ENCODE measurements at regions not wholly inside any gene's neighbourhood (a gene's known extent, or its start where the extent isn't known, plus 50 kb on each side); places are given as distances from the start of the nearest gene placed in this dataset.
"Not testable (repeated sequence)": the region's sequence is repeated elsewhere in the genome, so short reads cannot be mapped to it uniquely, and the experiment has no call there.

DNA sequence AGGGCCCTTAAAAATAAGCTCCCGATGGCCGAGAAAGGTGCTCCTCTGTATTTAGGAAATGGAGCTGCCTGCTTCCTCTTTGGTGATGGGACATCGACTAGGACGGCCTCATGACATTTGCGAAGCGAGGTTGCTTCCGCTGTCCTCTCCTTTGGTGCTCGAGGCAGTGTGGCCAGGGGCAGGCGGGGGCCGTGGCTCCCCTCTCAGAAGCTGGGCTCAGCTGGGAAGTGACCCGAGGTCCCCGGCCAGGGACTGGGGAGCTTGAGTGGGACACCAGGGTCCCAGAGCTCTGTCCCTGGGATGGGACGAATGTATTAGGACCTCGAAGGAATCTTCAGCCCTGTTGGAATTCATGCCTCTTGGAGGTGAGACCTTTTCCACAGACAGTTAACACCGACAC lies 151.1 kb downstream of the CTTN start:
- no peak for DNase-seq (ENCODE audit: low read depth)

DNA sequence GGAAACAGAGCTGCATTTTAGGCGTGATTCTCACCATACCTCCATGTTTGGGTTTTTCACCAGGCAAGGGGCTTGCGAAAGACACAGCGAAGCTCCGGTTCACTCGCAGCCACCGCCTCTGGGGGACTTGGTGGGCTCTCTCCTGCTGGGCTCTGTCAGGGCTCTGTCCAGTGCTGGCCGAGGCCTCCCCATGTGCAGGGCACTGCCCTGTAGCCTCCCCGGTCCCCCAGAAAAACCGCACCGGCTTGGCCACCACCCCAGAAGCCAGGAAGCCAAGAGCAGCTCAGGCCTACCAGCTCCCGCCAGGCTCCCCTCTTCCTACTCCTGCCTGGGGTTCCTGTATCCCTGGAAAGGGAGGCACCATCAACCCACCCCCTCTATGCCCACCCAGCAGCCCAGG lies 151.5 kb downstream of the CTTN start:
- no peak for DNase-seq (ENCODE audit: low read depth)

DNA sequence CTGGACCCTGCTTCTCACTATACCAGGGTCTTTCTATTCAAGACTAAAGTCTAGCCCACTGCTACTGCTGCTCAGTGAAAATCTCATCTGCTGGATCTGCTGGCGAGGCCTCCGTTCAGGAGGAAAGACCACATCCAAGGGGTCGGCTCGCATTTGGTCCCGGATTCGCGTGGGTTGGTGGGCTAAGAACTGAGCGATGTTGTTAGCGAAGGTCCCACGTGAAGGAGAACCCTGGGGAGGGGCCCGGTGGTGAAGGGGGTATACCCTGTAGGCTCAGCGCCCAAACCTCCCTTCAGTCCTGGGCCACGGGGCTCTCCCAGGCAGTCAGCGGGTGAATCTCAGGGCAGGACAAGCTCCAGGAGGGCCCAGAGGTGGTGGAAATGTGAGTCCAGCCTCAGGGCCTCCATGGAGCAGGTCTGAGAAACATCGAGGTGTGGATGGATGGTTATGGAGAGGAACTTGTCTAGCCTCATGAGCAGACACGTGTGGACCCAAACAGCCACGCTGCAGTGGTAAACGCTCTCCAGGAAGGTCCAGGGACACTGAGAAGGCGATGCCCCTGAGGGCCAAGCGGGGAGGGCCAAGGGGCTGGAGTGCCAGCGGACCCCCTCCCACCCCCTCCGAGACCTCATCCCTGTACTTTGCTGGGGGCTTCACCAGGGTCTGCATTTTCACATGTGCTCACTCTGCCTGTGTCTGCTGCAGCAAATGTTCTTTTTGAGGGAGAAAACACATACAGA lies 152.3 kb downstream of the CTTN start:
- DNase-seq (ENCODE audit: low read depth) = no peak

DNA sequence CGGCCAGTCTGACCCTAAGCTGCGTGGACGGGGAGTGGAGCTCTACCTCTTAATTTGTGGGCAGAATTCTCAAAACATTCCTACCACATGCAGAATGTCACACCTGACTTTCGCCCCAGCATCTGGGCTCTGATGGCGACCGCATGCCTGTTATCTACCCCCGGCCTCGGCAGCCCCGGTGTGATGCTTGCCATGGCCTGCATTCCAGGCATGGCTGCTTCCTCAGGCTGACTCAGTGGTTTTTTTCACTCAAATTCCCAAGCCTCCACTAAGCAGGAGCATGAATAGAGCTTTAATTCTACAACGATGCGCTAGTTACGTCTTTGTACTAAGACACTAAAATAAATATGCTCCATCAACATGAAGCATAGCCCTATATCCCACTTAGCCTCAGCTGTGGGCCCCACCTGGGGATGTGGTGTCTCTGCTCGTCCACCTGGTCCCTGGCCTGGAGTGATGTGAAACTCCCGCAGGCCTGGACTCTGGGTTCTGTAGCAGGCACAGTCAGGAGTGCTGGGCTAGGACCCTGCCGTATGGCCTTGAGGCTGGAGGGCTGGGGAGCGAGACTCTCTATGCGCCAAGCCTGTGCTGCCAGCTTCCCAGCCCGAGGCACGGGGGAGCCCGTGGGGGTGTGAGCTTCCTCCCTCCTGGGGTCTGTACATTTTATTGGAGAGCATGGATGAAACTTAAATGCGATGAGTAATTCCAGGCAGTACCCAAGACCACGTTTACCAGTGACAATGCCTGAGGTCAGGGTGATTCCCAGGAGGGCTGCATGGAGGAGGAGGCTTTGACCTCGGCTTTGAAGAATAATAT lies 153.2 kb downstream of the CTTN start:
- no peak for DNase-seq (ENCODE audit: low read depth)

DNA sequence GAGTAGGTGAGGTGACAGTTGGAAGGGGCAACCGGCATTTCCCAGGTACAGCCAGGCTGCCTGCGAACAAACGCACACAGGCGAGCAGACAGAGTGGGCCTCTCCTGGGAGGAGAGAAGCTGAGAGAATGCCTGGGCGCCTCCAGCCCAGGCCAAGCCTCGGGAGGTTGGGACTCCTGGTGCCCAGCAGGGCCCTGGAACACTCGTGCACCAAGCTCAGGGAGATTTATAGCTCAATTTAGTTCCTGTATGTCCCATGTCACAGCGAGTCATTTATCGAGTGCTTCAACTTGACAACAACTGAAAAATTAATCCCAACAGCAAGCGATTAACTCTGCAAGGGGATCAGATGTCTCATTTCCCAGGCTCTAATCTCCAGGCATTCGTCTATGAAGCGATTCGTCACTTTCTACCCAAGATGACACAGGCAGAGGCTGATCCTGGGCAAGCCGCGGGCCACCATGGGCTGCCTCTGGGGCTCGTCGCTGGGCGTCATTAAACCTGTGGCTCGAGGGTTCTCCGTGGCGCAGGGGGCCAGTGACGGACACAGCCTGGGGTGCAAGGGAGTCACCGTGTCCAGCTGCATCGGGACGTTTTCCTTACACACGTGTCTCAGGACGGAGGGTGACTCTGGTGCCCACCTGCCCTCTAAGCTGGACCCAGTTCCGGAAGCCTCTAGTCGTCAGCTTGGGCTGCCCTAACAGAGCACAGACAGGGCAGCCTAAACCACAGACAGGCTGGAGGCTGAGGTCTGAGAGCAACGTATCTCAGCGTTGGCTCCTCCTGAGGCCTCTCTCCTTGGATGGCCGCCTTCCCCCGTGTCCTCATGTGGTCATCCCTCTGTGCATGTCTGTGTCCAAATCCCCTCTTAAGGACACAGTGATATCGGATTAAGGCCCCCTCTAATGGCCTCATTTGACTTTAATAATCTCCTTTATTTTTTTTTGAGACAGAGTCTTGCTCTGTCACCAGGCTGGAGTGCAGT lies 154.1 kb downstream of the CTTN start:
- DNase-seq (ENCODE audit: low read depth) = no peak

DNA sequence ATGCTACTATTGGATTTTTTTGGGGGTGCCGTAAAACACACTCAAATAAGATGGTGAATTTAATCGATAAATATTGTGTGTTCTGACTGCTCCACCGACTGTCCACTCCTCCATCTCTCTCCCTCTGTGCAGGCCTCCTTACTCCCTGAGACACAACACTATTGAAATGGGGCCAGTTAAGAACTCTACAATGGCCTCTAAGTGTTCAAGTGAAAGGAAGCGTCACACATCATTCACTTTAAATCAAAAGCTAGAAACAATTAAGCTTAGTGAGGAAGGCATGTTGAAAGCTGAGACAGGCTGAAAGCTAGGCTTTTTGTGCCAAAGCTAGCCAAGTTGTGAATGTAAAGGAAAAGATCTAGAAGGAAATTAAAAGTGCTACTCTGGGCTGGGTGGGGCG lies 156.7 kb downstream of the CTTN start:
- no peak for DNase-seq (ENCODE audit: low read depth)

DNA sequence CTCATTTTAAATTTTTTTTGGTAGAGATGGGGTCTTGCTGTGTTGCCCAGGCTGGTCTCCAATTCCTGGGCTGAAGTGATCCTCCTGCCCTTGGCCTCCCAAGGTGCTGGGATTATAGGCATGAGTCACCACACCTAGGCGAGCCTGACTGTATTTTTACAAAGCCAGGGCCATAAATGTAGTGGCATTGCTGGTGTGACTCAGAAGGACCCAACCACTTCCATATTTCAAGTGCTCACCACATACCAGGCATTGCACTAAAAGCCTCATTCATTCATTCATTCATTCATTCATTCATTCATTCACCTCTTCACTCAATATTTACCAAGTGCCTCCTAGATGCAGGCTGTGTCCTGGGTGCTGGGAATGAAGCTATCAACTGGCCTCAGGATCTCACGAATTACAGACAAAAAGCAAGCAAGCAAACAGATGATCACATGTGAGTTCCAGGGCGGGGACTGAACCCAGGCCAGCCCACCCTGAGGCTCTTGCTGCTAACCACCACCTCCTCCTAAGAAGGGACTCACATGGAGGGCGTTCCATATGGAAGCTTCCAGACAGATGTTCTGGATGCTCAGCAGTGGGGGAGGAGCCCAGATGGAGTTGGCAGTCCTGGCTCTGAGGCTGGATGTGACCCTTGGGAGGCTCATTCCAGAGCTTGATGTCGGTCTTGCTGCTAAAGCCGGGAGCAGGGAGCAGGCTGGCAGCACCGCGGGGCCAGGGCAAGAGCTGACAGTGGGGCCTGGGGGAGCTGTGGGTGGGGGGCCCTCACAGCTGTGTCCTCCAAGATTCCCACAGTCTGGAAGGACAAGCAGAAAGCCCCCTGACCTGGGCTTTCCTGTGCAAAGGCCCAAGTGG lies 158.8 kb downstream of the CTTN start:
- peak; percentile 51 for DNase-seq (ENCODE audit: low read depth)

DNA sequence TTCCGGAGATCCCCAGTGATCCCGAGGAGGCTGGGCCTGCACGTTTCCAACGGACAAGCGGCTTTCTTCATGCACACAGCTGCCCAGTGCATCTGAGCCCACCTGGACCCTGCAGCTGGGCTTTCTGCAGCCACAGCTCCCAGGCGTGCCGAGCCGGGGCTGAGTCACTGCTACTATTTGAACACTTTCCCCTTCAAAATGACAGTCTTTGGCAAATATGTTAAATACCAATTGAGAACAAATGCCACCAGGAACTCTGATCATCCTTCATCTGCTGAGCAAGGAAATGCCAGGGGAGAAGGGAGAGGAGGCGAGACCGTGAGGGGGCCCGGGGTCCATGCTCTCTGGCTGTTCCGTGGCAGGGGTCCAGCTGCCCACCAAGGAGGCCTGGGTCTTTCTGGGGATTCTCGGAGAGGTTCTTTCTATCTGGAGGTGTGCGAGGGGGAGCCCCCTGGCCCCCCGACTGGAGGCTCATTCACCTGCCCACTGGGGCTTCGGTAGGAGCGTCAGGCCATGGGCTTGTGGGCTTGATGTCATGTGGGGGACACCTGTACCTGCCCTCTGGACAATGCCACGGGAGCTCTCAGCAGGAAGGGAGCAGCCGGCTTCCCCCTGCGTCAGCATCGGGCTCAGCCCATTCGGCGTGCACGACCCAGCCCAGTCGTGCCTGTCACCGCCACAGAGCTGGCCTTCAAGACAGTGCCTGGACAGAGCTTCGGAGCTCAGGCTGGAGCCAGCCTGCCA lies 159.6 kb downstream of the CTTN start:
- peak; percentile 10 for DNase-seq (ENCODE audit: low read depth)

DNA sequence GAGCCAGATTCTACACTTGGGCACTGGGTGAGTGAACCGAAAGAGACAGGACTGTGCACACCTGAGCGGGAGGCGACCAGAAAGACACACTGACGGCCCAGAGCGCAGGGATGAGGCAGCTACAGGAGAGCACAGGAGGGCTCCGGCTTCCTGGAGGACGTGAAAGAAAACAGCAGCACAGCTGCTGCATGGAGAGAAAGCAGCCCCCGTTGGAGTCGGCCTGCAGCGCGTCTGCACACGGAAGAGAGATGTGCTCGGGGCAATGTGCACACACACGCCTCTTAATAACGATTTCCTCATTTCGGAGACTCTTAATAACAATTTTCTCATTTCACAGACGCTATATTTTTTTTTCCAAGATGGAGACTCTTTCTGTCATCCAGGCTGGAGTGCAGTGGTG lies 160.4 kb downstream of the CTTN start:
- no peak for DNase-seq (ENCODE audit: low read depth)

DNA sequence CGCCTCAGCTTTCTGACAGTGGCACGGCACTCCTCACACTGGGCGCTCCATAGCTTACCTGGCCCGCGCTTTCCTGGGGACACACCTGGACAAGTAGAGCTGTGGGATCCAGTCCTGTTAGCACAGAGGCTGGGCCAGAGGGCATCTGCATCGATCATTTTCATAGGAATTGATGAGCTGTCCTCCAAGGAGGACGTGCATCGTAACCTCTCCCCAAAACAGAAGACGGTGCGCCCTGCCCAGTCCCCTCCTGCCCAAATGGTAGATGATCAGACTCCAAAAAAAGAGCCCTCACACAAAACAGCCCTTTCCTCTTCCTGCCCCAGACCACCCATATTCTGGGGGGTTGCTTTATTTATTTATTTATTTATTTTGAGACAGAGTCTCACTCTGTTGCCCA lies 161.2 kb downstream of the CTTN start:
- no peak for DNase-seq (ENCODE audit: low read depth)

DNA sequence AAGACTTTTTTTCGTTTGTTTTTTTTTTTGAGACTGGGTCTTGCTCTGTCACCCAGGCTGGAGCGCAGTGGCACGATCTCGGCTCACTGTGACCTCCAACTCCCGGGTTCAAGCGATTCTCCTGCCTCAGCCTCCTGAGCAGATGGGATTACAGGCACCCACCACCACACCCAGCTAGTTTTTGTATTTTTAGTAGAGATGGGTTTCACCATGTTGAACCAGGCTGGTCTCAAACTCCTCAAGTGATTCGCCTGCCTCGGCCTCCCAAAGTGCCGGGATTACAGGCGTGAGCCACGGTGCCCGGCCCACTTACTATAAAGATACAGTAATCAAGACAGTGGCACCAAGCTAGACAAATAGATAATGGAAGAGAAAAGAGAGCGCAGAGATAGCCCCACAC lies 162.3 kb downstream of the CTTN start:
- not testable (repeated sequence) for DNase-seq (ENCODE audit: low read depth)

DNA sequence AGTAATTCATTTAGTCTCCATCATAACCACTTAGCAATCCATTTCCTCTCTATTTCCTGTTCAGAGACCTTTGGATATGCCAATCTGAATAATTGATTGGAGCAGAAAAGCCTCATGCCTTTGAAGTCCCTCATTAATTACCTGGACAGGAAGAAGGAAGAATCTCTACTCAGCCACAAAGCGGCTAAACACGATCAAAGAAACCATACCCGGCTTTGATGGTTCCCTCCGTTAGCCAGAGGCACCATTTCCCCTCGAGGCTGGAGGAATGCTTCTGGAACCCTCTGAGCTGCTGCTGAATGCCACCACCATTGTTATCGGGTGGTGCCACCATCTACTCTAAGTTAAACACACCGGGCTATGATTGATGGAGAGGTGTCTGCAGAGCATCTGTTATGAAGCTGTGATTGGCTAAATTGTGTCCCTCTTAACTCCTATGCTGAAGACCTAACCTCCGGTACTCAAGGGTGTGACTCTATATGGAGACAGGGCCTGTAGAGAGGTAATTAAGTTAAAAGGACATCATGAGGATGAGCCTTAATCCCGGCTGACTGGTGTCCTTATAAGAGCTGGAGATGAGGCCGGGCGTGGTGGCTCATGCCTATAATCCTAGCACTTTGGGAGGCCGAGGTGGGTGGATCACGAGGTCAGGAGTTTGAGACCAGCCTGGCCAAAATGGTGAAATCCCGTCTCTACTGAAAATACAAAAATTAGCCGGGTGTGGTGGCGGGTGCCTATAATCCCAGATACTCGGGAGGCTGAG lies 168.6 kb downstream of the CTTN start:
- no peak for DNase-seq (ENCODE audit: low read depth)

DNA sequence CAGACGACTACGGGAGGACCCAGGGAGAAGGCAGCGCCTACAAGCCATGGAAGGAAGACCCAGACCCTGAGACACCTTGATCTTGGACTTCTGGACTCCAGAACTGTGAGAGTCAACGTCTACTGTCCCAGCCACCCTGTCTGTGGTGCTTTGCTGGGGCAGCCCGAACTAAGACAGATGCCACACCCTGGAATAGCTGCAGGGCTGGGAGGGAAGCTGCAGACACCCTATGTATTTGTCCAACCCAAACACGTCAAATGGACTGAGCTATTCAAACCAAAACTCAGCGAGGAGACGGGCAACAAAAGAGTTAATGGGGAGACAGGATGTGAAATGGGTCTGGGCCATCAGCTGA lies 169.3 kb downstream of the CTTN start:
- DNase-seq (ENCODE audit: low read depth) = peak; percentile 26

DNA sequence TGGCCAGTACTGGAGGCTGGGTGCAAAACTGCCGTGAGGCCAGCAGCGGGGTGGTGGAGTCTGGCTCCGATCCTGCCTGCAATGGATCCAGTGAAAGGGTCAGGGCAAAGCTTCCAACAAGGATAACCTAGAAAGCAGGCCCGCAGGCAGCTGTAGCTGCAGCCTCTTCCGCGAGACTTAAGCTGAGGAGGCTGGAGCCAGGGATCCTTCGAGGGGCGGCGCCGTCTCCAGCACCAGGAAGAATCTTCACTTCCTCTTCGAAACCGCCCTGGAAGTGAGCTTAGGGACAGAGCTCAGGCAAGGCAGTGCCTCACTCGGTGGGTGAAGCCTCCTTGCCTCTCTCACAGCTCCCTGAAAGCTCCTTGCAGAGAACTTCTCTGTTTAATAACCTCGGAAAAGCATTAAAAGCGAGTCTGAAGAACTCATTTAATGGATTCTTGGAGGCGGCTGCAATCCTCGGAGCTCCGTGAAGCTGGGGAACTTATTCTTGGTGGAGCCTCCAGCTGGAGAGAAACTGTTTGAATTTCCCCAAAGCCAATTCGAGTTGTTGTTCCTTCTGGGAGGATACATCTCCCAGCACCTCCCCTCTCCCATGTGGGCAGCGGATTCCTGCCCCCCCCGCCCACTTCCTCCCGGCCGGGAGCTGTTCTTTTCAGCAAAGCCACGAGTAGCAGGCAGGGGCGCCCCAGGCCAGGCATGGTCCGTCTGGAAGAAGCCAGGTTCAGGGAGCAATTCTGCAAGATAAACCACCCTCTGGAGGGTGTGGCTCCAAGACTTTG lies 169.9 kb downstream of the CTTN start:
- peak; percentile 69 for DNase-seq (ENCODE audit: low read depth)

DNA sequence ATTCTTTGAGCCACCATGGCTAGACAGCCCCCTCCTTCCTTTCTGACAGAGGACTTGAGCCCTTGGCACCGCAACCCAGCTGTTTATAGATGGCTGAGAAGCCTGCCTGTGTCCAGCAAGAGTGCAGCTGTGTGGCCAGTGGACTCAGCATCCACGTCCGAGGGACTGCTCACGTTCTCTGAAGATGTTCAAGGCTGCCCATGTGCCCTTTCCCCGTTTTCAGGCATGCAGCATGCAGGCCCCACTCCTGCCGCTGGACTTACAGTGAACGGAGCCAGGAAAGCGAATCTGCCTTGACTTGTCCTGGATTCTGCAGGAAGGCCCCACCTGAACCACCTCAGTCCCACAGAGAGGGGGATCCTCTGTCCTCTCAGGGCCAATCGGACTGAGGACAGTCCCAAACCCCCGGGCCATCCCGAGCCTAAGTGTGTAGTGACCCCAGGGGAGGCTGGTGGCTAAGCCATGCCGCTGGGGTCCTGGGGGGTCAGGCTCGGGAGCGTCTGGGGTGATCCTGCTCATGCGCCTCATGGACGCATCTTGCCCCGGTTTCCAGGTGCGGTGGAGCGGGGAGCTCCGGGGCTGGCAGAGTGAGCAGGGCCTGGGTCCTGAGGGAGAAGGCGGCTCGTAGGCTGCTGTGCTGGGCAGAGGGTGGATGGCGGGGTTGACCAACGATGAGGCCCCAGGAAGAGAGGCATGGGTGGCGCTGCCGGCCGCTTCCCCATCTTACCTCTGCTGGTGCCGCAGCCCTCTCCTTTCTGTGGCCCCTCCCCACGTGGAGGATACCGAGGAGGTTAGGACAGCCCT lies 170.7 kb downstream of the CTTN start:
- DNase-seq (ENCODE audit: low read depth) = no peak

DNA sequence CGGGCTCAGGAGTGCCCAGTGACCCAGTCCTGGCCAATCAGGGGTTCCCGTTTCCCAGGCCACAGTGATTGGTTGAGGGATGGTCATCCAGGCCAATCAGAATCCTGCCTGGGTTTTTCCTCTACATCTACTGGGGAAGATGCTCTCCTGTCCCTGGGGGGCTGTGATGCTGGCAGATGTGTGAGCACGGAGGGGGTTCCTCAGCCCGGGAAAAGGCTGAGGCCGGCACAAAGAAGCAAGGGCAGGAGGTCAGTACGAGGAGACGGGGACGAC lies 171.2 kb downstream of the CTTN start:
- no peak for DNase-seq (ENCODE audit: low read depth)

DNA sequence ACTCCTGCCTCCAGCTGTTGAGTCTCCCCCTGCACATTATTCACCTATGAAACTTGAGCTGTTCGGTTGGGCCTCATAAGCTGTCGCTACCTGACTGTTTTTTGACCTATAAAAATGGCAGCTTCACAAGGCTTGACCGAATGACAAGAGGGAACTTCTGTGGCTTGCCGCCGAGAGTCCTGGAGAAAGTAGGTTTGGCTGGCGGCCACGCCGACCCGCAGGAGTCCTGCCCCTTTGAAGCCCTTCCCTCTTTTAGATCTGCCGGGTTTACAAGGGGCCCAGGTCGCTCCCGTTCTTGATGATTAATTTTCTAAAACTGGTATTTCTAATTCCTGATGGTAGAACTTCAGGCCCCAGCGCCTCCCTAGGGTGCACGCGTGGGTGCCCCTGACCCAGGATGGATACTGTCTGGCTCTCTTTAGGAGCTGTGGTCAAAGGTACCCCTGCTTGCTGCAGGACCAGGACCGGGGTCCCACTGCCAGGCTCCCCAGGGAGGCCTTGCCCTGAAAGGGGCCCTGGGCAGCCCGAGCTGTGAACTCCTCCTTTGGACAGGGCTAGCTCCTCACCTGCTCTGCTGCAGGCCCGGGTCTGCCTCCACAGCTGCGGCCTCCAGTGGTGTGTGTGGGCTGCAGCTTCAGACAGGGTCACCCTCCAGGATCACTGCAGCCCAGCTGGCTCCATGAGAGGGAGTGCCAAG lies 171.8 kb downstream of the CTTN start:
- DNase-seq (ENCODE audit: low read depth) = no peak
